K562 (cell line): ENCODE measurements at regions not wholly inside any gene's neighbourhood (a gene's known extent, or its start where the extent isn't known, plus 50 kb on each side); places are given as distances from the start of the nearest gene placed in this dataset.

Experiments
- HNRNPUL1 ChIP-seq: fragments of 200-400 bp; formaldehyde crosslinking; IDR thresholded peaks from 2 replicates; pipeline ENCODE4 v1.6.1; 2017; ENCODE audit warnings: low read length
- PHB ChIP-seq: fragments of 250-450 bp; sonication (Bioruptor Pico); IDR thresholded peaks from 2 replicates; pipeline ENCODE4 v1.5.0; 2021

DNA sequence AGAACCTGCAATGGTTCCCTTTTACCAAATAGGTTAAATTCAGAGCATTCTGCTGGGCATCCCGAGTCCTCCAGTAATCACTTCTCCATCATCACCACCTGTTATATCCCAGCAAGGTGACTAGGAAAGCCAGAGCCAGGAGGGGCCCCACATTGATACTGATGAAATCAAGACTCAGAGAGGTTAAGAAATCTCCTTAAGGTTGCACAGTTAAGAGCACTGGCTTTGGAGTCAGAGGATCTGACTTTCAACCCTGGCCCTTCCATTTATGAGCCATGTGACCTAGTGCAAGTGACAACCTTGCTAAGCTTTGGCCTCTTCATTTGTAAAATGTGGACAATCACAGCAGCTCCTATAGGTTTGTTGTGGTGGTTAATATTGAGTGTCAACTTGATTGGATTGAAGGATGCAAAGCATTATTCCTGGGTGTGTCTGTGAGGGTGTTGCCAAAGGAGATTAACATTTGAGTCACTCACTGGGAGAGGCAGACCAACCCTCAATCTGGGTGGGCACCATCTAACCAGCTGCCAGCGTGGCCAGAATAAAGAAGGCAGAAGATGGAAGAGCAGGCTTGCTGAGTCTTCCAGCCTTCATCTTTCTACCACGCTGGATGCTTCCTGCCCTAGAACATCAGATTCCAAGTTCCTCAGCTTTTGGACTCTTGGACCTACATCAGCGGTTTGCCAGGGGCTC, 194.2 kb upstream of the ASIC2 start:
- no peak for TF ChIP-seq HNRNPUL1
- no peak for TF ChIP-seq PHB (CRISPR knock-in tag)
